B cell (primary cell): ENCODE measurements at regions not wholly inside any gene's neighbourhood (a gene's known extent, or its start where the extent isn't known, plus 50 kb on each side); places are given as distances from the start of the nearest gene placed in this dataset.

Experiments used
- EZH2 ChIP-seq: IDR thresholded peaks from 2 replicates; pipeline ENCODE4 v1.6.1; 2012; ENCODE audit warnings: borderline replicate concordance, low read depth, mild to moderate bottlenecking, moderate library complexity, low read length; ENCODE audit not compliant: insufficient read depth, poor library complexity, severe bottlenecking
- TF ChIP-seq, protein P1 (sequence below): fragments of 200-600 bp; IDR thresholded peaks from one replicate; pipeline ENCODE4 v1.8.0; 2022; ENCODE audit warnings: antibody characterized with exemption, mild to moderate bottlenecking

DNA sequence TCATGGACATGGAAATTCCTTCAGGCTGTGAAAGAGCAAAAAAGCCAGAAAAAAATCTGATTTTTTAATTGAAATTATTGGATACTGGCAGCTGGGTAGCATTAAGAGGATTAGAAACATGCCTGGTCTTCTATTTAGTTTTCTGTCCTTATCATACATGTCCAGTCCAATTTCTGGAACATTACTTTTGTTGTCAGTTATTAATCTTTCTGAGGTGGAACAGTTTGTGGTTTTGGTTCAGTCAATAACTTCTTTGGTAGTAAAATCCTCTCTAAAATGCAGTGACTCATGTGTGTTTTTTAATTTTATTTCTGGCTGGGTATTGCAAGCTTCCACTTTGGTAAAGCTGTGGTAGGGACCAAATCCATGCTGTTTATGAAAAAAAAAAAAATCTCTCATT, 687.0 kb upstream of the ADGRL2 start:
- no peak for TF ChIP-seq EZH2
- TF ChIP-seq, protein P1, sequence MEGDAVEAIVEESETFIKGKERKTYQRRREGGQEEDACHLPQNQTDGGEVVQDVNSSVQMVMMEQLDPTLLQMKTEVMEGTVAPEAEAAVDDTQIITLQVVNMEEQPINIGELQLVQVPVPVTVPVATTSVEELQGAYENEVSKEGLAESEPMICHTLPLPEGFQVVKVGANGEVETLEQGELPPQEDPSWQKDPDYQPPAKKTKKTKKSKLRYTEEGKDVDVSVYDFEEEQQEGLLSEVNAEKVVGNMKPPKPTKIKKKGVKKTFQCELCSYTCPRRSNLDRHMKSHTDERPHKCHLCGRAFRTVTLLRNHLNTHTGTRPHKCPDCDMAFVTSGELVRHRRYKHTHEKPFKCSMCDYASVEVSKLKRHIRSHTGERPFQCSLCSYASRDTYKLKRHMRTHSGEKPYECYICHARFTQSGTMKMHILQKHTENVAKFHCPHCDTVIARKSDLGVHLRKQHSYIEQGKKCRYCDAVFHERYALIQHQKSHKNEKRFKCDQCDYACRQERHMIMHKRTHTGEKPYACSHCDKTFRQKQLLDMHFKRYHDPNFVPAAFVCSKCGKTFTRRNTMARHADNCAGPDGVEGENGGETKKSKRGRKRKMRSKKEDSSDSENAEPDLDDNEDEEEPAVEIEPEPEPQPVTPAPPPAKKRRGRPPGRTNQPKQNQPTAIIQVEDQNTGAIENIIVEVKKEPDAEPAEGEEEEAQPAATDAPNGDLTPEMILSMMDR = no peak
